MCF 10A (cell line): ENCODE measurements at regions not wholly inside any gene's neighbourhood (a gene's known extent, or its start where the extent isn't known, plus 50 kb on each side); places are given as distances from the start of the nearest gene placed in this dataset.

ENCODE experiments used
- BruUV-seq: library from RNA; stranded (reverse); fragments of 400-500 nt; replicated peaks from 2 replicates; lab custom pipeline; 2021; lab: Mats Ljungman, UMichigan
- CTCF ChIA-PET: fragments of 300-600 bp; sonication (Branson Sonifier 250); formaldehyde crosslinking; extraction: SDS; loops from one replicate; lab custom pipeline; 2021; ENCODE audit warnings: antibody characterized with exemption, inconsistent platforms; lab: Yijun Ruan, JAX
- POLR2A ChIA-PET: fragments of 300-600, 350-650 bp; sonication (Branson Sonifier 250); formaldehyde crosslinking; extraction: SDS; loops from one replicate; lab custom pipeline; 2020; ENCODE audit warnings: antibody characterized with exemption, inconsistent platforms; lab: Yijun Ruan, JAX
- DNase-seq: peaks from one replicate; pipeline ENCODE4 v3.0.0-alpha.2; 2018; ENCODE audit not compliant: unreplicated experiment
- H3K27ac Mint-ChIP-seq: one replicate; pipeline ENCODE4 v1.8.0; 2022; ENCODE audit warnings: mild to moderate bottlenecking, low read depth, mixed read lengths; ENCODE audit not compliant: unreplicated experiment
- H3K27me3 Mint-ChIP-seq: one replicate; pipeline ENCODE4 v1.8.0; 2022; ENCODE audit warnings: mixed read lengths; ENCODE audit not compliant: insufficient read depth, unreplicated experiment
- H3K36me3 Mint-ChIP-seq: one replicate; pipeline ENCODE4 v1.8.0; 2022; ENCODE audit warnings: mild to moderate bottlenecking, moderate library complexity, mixed read lengths; ENCODE audit not compliant: insufficient read depth, unreplicated experiment
- H3K4me1 Mint-ChIP-seq: one replicate; pipeline ENCODE4 v1.8.0; 2022; ENCODE audit warnings: mixed read lengths; ENCODE audit not compliant: insufficient read depth, unreplicated experiment
- H3K4me3 Mint-ChIP-seq: one replicate; pipeline ENCODE4 v1.8.0; 2022; ENCODE audit warnings: mild to moderate bottlenecking, moderate library complexity, mixed read lengths; ENCODE audit not compliant: unreplicated experiment
- H3K9me3 Mint-ChIP-seq: one replicate; pipeline ENCODE4 v1.8.0; 2022; ENCODE audit warnings: mixed read lengths; ENCODE audit not compliant: unreplicated experiment
- CTCF ChIP-seq: fragments of 200-600 bp; IDR thresholded peaks from one replicate; pipeline ENCODE4 v1.8.0; 2022; ENCODE audit warnings: antibody characterized with exemption, mild to moderate bottlenecking; ENCODE audit not compliant: unreplicated experiment
- intact Hi-C: fragments of 100-400 bp; cut with micrococcal nuclease; formaldehyde crosslinking; loops from 2 replicates; pipeline ENCODE4 v1.14.1; 2022

DNA sequence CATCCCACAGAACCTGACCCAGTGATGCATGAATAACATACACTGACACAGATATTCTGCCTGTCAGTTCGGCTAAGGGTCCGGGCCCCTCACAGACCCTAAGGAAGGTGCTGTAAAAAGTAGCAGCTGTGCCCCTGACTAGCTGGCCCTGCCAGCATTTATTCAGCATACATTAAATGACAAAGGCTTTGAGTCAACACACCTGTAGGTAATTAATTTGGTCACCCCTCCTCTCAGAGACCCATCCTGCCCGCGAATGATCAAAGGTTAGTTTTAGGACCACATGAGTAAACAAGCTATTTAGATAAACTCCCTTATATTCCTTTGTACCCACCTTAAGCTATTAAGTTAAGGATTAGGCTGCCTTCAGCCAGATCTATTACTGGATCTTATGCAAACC lies 429.0 kb upstream of the NWD2 start:
- Mint-ChIP-seq H3K36me3 (no peaks in the 10 kb centered on the region), H3K27me3 (no peaks in the 10 kb centered on the region), H3K4me3 (no peak overlapping the region), H3K4me1 (no peaks in the 10 kb centered on the region), H3K27ac (no peak overlapping the region), H3K9me3 (no peaks in the 10 kb centered on the region)
- intact Hi-C loops = no loop called here
- no peak for DNase-seq
- BruUV-seq = no TSS peak
- ChIA-PET CTCF (interaction anchor here (0.6 kb wide), 1 partner anchor 145 kb away, joined by 3 read pairs; no protein-coding TSS in a partner anchor), POLR2A (no interaction called here)
- no peak for TF ChIP-seq CTCF

DNA sequence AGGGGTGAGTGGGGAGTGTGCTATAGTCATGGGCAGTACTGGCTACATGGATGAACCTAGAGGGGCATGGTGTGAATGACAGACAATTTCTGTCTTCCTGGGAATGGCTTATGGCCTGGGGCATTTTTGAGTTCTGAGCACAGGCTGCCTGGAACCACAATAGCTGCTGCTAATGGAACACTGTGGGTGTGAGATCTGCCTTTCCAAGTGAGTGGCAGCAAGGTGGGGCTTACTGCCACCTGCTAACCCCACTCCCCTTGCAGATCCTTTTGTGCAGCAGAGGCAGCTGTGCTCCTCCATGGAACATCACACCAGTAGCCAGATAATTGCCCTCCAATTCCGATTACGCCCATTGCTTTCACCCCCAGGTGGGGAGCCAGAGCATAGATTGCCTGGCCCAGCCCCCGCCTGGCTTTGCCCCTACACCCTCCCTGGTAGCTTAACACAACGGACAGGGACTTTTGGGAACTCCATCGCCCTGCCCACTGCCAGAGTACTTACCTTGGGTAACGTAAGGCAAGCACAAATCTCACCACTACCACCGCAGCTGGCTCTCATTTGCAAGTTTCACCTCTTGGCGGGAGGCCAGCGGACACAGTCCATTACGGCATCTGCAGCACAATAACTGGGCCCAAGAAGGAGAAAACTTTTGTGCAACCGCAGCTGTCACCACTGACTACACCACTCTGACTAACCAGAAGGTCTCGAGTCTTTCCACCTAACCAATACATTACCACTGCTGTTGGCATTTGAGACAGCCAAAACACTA lies 421.2 kb upstream of the NWD2 start:
- Mint-ChIP-seq H3K4me1 (peaks cover 9% of the 10 kb centered on the region), H3K27me3 (no peaks in the 10 kb centered on the region), H3K36me3 (no peaks in the 10 kb centered on the region), H3K27ac (peak overlapping the region; percentile 41), H3K4me3 (peak overlapping the region; percentile 8), H3K9me3 (peaks cover 19% of the 10 kb centered on the region)
- CTCF ChIA-PET = interaction anchor here (0.5 to 0.7 kb wide), 2 partner anchors 559 to 1082 kb away, joined by 3 read pairs; no protein-coding TSS in a partner anchor
- no TSS peak for BruUV-seq
- DNase-seq = peak; percentile 83
- POLR2A ChIA-PET = no interaction called here
- no peak for TF ChIP-seq CTCF
- intact Hi-C loops = no loop called here

- Mint-ChIP-seq H3K9me3 (peaks cover 19% of the 10 kb centered on the region), H3K27ac (no peak overlapping the region), H3K4me1 (peaks cover 9% of the 10 kb centered on the region), H3K4me3 (no peak overlapping the region), H3K27me3 (no peaks in the 10 kb centered on the region), H3K36me3 (no peaks in the 10 kb centered on the region)
- BruUV-seq = no TSS peak
- POLR2A ChIA-PET = no interaction called here
- CTCF ChIA-PET = no interaction called here
- TF ChIP-seq CTCF = peak; percentile 23
- peak; percentile 24 for DNase-seq
- intact Hi-C loops = no loop called here
Measured at GRCh38 chr4:36824682-36825081, 419.9 kb upstream of the NWD2 start.

DNA sequence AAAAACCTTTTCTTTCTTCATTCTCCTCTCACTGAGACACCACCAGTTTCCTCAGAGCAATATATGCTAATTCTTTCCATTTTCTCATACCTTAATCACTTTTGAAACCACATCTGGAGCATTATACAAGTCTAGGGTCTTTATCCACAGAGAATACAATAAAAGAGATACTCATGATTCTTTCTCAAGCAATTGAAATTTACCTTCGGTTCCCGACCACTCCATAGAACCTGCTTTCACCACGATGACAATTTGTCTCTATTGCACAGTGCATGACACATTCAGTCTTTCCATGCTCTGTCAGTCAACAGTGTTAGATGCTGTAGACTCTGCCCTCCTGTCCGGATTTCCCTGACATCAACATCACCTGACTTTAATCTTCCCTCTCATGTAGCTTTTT lies 409.3 kb upstream of the NWD2 start:
- DNase-seq = no peak
- Mint-ChIP-seq H3K4me1 (no peaks in the 10 kb centered on the region), H3K27ac (no peak overlapping the region), H3K36me3 (no peaks in the 10 kb centered on the region), H3K4me3 (no peak overlapping the region), H3K27me3 (no peaks in the 10 kb centered on the region), H3K9me3 (no peaks in the 10 kb centered on the region)
- TF ChIP-seq CTCF = no peak
- ChIA-PET CTCF (interaction anchor here (0.8 kb wide), 1 partner anchor 428 kb away, joined by 3 read pairs; no protein-coding TSS in a partner anchor), POLR2A (no interaction called here)
- BruUV-seq = no TSS peak
- intact Hi-C loops = no loop called here
